ENCODE measurements at regions not wholly inside any gene's neighbourhood (a gene's known extent, or its start where the extent isn't known, plus 50 kb on each side); places are given as distances from the start of the nearest gene placed in this dataset.

GRCh38 chr14:98751110-98751509, 520.9 kb downstream of the BCL11B start:
- no peak for DNase-seq

GRCh38 chr14:98752660-98753059, 519.3 kb downstream of the BCL11B start:
- no peak for DNase-seq

GRCh38 chr14:98754343-98755020, 517.5 kb downstream of the BCL11B start:
- no peak for DNase-seq

- DNase-seq: no peak
Measured at GRCh38 chr14:98756749-98757148, 515.2 kb downstream of the BCL11B start.

- no peak for DNase-seq
Measured at GRCh38 chr14:98758440-98758839, 513.6 kb downstream of the BCL11B start.

GRCh38 chr14:98761993-98762392, 510.0 kb downstream of the BCL11B start:
- DNase-seq: no peak

- DNase-seq: no peak
Measured at GRCh38 chr14:98766818-98767217, 505.2 kb downstream of the BCL11B start.

- DNase-seq: no peak
Measured at GRCh38 chr14:98769326-98769725, 502.7 kb downstream of the BCL11B start.

- DNase-seq: no peak
Measured at GRCh38 chr14:98770151-98770550, 501.8 kb downstream of the BCL11B start.

GRCh38 chr14:98773814-98774213, 498.2 kb downstream of the BCL11B start:
- no peak for DNase-seq

- no peak for DNase-seq
Measured at GRCh38 chr14:98775892-98776291, 496.1 kb downstream of the BCL11B start.

- DNase-seq: no peak
Measured at GRCh38 chr14:98782062-98782461, 489.9 kb downstream of the BCL11B start.

- DNase-seq: no peak
Measured at GRCh38 chr14:98785578-98785977, 486.4 kb downstream of the BCL11B start.

- no peak for DNase-seq
Measured at GRCh38 chr14:98786456-98786855, 485.5 kb downstream of the BCL11B start.

- no peak for DNase-seq
Measured at GRCh38 chr14:98791661-98792060, 480.3 kb downstream of the BCL11B start.

GRCh38 chr14:98792171-98792570, 479.8 kb downstream of the BCL11B start:
- DNase-seq: no peak

GRCh38 chr14:98798099-98798498, 473.9 kb downstream of the BCL11B start:
- DNase-seq: no peak

- DNase-seq: no peak
Measured at GRCh38 chr14:98799891-98800290, 472.1 kb downstream of the BCL11B start.

GRCh38 chr14:98802044-98802443, 470.0 kb downstream of the BCL11B start:
- DNase-seq: no peak

GRCh38 chr14:98803196-98803595, 468.8 kb downstream of the BCL11B start:
- no peak for DNase-seq

- DNase-seq: no peak
Measured at GRCh38 chr14:98808494-98809407, 463.2 kb downstream of the BCL11B start.

GRCh38 chr14:98816195-98816594, 455.8 kb downstream of the BCL11B start:
- no peak for DNase-seq

GRCh38 chr14:98816720-98817119, 455.3 kb downstream of the BCL11B start:
- no peak for DNase-seq

GRCh38 chr14:98819132-98819866, 452.7 kb downstream of the BCL11B start:
- no peak for DNase-seq

Data from DMS53 (cell line).